ENCODE measurements at regions not wholly inside any gene's neighbourhood (a gene's known extent, or its start where the extent isn't known, plus 50 kb on each side); places are given as distances from the start of the nearest gene placed in this dataset.

DNA sequence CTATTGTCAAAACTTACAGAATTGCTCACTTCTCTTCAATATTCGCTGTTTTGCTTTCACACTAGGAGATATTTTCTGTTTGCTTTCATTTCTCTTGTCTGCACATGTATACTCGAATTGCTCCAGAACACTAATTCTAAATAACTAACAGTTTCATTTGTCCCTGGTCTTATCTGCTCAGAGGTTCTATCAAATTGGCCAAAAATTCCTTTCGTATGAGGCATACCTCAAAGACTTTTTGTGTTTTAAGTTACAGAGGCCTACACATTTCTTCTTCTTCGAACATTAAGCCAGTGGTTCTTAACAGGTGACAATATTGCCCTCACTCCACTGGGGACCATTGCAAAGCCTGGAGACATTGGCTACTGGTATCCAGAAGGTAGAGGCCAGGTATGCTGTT, 1314.6 kb downstream of the EFNB2 start:
- TF ChIP-seq CTCF (IDR thresholded peaks at IDR 0.05) = no peak
- TF ChIP-seq EP300 (IDR thresholded peaks at IDR 0.05) = no peak
- no peak for TF ChIP-seq POLR2AphosphoS5 (IDR thresholded peaks at IDR 0.05)
- no peak for TF ChIP-seq POLR2A (IDR thresholded peaks at IDR 0.05)
